ENCODE measurements at regions not wholly inside any gene's neighbourhood (a gene's known extent, or its start where the extent isn't known, plus 50 kb on each side); places are given as distances from the start of the nearest gene placed in this dataset.

DNA sequence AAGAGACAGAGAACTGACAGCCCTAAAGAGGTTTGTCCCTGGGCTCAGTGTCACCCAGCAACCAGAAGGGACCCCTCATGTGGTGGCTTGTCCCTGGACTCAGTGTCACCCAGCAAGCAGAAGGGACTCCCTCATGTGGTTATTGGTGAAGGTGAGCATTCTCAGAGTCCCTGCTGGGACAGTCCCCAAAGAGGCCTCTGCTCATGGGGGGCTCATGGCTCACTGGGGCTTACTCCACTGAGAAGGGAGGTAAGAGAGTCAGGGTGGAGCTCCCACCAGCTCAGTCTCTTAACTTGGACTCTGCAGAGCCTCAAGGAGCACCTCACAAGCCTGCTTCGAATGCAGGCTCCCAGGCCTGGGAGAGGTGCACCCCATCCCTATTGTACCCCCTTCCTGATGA is 145.2 kb upstream of the COPS8 start:
- no peak for DNase-seq

DNA sequence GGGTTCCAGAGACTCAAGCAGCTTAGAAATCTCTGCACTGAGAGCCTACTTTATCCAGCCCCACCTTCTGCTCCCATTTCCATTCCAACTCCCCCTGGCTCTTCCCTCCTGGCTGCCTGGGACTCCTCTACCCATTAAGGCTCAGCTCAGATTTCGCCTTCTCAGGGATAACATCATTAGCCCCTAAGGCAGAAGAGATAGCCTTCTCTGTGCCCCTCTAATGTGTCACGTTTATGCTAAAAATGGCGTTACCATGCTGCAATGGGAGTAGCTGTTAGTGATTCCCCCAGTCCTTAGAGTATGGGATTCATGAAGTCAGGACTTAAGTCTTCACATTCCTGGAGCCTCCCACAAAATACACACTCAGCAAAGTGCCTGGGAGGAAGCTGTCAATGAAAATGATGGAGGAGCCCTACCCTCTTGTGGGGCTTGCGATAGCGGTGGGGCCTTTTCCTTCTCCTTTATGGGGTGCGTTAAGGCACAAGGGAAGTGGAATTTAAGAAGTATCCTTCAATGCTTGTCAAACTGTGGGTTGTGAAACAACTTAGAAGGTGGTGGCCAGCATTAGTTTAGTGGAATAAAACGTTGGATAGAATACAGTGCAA is 144.7 kb upstream of the COPS8 start:
- peak; percentile 13 for DNase-seq

DNA sequence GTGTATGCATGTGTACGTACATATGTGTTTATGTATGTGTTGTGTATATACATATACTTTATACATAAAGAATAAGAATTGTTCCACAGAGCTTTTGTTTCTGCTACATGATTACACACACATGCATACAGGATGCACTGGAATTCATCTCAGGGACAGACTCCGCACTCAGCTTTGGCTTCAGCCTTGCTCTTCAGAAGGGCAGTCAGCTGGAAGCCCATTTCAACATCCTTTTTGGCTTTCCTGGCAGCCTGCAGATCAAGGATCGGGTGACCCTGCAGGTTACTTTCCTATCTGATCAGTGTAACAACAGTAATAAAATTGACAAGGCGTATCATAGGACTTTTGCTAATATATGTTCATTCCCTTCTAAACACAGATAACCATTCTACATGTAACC is 144.1 kb upstream of the COPS8 start:
- no peak for DNase-seq

DNA sequence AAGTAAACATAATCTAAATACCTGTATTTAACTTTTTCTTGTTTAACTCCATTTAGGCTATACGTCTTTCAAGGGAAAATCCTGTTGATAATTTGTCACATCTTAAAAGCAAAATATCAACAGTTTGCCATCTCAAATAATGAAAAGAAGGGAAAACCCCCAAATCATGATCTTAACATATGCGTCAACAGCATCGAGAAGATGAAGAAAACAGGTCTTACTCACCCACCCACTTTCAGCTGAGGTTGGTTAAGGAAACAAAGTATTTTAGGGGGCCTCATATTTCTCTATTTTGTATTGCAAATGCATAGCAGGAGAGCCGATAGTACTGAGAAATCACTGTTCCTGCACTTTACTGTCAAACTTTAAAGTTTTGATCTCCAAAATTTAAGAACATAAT is 143.1 kb upstream of the COPS8 start:
- no peak for DNase-seq

DNA sequence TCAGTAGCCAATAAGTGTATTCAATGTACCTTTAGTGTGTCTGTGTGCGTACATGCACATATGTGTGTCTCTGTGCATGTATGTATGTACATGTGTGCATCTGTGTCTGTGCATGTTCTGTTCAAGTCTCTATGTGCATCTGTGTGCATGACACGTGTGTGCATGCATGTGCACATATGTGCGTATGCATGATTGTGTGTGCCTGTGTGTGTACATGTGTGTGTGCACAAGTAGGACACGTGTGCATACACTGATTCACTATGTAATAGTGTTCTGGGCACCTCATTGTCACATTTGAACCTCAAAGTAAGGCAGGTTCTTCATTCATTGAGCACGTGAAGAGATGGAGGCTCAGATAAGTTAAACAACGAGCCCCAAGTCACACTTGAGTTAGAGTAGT is 142.6 kb upstream of the COPS8 start:
- no peak for DNase-seq

DNA sequence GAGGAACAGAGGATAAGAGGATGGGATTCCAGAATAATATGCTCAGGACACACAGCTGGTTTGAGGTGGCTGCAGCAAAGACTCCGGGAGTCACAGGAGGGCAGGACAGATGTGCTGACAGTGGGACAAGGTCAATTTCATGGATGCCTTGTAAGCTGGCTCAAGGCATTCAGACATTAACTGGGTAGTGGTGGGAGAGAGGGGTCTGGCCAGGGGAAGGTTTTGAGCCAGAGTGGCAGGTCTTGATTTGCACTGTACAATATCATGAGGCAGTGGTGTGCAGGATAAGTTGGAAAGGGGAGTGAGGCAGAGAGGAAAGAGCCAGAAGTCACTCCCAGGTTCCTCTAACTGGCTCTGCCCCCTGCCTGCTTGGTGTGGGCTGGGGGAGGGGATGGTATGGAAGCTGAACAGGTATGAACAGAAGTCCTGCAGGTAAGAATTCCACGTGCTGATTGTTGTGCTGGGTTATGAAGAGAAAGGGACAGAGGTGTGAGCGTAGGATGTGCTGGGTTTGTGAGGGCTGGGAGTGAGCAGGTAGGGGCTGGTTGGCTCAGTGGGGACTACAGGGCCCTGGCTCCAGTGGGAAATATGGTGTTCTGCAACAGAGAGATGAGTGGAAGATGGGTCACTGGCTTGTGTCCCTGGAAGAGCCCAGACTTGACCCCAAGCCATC is 141.7 kb upstream of the COPS8 start:
- no peak for DNase-seq

DNA sequence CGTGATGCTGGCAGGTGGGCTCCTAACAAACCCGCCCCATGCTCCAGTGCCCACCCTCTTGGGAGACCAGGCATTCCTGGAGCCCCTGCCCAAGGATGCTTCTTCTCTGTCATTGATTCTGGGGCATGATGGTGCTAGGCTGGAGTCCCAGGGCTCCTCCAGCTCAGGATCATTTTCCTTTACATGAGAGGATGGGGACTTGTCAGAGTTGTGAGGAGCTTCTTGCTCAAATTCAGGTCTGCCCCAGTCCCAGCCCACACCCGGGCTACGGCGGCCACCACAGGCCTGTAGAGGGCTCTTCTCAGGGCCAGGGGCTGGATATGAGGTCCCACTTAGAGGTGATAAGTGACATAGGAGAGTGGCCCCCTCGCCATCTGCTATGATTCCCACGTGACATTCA is 141.1 kb upstream of the COPS8 start:
- DNase-seq = no peak

DNA sequence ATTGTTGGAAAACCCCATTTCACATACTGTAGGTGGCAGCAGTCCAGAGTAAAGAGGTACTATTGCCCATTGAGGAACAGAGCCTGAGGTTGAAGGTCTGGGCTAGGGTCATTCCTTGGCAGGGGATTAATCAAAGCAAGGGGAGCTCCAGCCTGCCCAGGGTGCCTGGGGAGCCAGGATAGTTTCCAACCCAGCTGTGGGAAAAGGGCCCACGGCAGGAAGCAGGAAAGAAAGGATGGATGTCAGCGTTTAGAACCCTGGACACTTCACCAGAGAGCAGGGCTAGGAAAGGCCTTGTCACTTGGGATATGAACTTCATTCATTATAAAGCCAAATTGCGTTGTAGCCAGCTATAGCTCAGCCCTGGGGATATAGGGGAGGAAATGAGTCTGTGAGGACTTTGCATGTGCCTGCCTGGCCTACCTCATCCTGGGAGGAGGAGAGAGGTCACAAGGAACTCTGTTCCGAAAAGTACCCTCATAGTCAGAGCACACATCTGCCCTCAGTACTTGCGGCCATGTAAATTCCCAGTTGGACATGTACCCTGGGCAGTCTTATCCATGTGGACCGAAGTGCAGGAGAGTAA is 140.2 kb upstream of the COPS8 start:
- DNase-seq = no peak

DNA sequence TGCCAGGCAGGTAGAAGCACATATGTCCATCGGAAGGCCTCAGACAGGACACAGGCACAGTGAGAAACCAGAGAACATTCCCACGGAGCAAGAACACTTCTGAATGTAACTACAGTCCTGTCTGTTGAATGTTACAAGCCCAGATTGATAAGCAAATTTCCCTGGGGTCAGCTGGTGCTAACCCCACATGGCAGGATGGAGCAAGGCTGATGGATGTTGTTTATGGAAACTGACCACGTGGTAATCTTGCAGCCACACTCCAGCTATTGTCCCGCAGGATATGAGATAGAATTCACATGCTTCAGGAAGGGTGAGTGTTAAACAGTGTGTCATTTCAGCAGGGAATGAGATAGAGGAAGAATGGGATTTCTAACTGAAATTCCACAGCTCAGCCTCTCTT is 138.8 kb upstream of the COPS8 start:
- no peak for DNase-seq

DNA sequence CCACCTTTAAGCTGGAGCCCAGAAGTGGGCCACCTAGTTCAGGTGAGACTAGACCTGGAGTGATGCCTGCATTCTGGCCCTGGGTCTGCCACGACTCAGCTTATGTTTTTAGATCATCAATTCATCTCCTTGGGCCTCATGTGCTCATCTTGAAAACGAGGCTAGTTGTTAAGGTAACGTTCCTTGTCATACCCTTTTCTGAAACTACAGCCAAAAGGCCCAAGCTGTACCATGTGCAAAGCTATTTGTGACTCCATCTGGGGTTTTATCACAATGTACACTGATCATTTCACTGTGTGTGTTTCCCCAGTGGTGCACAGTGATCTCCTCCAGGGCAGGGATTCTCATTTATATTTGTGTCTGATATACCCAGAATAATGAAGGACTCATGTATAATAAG is 138.4 kb upstream of the COPS8 start:
- DNase-seq = no peak

DNA sequence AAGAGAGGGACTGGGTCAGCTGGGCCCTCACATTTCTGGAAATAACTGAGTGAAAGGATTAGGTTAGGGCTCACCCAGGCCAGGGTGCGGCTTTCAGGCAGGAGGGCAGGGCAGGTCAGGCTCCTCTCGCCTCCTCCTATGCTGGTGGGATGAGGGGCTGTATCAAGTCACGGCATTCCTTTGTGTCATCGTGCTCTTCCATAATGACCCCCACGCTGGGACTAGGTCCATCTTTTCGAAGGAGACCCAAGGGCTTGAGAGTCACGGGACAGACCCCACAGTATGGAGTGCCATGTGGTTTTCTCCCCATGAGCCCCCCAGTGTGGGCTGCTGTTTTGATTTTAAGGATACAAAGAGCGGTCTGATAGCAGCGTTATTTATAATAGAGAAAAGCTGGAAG is 137.8 kb upstream of the COPS8 start:
- no peak for DNase-seq

DNA sequence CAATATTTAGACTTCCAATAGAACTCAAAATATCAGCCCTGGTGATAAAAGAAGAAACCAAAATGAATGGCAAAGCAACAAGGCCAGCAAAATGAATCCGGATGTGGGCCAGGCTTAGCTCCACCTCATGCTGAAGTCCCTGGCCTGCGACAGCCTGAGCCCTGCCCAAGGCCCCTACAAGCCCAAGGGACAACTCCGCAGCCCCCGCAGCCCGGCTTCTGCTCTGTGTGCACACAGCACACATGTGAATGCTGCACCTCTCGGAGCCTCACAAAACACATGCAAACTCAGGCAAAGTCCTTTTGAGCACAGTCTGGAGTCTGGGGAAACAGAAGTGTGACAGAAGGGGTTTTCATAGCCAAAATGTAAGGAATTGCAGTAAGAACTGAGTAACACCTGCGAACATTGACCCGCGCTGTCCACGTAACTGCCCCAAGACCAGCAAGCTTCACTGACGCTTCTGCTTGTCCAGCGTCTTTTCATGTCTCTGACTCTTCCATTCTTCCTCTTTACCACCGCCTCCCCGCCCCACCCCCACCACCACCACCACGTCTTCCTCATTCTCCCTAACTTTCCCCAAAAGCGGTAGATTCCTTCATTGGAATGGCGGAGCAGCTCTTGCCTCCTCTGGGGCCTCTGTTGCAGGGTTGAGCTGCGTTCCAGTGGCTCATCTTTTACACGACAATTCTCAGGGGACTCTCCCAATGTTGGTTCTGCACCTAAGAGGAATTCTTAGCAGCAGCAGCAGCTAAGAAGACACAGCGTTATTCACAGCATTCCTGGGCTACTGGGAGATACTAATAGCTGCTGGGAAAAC is 136.4 kb upstream of the COPS8 start:
- DNase-seq = no peak

DNA sequence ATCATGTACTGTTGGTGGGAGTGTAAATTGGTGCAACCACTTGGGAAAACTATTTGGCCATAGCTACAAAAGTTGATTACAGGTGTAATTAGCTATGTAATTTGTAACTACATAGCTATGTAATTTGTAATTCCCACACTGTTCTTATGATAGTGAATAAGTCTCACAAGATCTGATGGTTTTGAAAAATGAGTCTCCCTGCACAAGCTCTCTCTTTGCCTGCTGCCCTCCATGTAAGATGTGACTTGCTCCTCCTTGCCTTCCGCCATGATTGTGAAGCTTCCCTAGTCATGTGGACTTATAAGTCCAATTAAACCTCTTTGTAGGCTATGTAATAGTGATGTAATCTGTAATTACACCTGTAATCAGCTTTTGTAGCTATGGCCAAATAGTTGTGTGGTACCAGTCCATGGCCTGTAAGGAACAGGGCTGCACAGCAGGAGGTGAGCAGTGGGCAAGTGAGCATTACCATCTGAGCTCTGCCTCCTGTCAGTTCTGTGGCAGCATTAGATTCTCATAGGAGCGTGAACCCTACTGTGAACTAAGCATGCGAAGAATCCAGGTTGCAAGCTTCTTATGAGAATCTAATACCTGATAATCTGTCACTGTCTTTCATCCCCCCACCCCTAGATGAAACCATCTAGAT is 133.7 kb upstream of the COPS8 start:
- DNase-seq = no peak

DNA sequence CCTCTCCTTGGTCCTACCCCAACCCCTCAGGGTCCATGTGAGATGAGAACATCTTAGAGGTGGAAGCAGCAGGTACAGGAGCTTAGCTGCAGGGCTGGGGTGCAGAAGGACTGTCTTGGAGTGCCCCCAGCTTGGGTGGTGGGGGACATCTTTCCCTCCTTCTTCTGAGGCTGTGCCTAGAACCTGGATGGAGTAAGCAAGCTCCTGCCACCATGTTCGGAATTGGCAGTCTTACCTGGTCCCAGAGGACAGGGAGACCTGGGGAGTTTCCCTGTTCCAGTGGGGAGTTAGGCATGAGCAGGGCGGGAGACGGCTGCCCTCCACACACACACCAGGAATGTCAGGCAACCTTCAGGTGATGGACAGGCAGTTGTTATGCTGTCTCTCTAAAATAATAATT is 131.0 kb upstream of the COPS8 start:
- DNase-seq = no peak

DNA sequence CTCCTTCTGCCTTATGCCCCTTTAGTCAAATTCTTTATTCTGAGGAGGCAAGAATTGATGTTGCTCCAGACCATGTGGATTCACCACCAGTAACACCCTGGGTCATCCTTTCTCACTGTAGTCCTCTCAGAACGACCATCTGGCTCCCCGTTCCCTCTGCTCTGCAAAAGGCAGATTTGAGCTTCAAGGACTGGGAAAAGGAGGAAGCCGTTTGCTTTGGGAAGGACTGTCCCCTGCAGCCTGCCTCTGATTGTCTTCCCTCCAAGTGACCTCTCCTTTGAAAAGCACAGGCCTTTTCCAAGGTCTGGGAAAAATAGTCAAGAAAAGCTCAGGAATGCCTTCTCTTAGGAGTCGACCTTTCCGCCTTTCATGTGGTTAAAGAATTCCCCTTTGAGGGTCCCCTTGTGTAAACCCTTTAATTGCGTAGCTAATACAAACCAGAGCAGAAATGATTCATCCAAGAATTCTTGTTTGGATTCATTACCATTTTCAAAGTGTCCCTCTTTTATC is 130.1 kb upstream of the COPS8 start:
- no peak for DNase-seq

DNA sequence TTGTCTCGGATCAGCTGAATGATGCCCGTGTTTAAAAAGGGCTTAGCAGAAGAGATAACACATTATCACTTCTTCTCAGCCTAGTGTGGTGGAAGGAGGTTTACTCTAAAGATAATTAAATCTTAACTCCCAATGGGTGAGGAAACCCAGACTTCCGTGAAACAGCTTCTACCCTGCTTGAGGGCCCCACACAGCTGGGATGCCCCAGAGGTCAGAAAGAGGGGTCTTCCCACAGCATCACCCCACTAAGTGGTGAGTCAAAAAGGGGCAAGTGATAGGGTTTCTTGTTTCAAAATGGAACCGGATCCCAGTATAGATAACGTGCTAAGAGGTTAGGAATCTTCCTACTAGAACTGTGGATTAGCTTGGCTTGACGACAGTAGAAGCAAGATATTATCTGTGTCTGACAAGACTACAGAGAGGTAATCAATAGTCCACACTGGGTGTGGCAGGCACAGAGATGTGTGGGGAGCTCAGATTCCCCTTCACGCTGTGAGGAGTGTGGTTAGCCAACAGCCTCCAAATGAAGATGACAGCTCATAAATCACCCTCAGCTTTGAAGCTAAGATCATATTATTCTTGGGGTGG is 129.6 kb upstream of the COPS8 start:
- DNase-seq = no peak

DNA sequence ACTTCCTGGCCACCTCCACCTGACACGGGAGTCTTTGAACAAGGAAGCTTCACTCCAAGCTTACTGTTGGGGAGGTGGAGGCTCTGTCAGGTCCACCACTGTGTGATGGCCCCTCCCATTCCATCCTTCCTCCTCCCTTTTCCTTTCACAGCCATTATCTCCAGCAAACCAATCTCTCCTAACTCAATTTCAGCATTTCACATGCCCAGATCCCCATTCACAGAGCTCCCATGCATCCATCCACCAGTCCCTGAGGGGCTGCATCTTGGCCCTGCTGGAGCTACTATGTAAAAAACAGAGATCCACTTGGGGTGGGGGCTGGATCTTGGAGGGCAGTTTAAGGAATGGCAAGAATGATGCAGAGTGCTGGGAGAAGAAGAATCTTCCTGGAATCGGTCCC is 129.0 kb upstream of the COPS8 start:
- DNase-seq = no peak

DNA sequence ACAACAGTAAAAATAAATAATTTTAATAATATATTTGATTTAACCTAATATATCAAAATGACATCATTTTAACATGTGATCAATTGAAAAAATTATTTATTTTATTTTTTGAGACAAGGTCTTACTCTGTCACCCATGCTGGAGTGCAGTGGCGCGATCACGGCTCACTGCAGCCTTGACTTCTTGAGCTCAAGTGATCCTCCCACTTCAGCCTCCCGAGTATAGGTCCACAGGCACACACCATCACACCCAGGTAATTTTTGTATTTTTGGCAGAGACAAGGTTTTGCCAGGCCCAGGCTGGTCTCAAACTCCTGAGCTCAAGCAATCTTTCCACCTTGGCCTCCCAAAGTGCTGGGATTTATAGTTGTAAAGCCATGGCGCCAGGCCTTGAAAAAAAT is 126.7 kb upstream of the COPS8 start:
- no peak for DNase-seq

DNA sequence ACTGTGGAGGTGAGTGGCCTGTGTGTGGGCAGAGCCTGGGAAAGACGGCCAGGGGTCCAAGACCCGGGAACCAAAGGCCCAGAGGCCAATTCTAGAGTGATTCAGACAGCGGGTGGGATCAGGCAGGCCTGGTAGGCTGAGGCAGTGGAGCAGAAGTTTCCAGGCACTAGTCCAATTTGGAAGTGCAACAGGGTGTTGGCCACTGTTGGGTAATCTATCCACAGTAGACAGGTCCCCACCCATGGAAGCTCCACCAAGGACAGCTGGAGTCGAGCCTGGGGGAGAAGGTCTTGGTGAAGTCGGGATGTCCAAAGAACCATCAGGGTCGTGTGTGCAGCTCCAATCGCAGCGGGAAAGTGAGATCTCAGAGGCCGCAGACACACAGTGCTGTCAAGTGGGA is 125.8 kb upstream of the COPS8 start:
- DNase-seq = no peak

DNA sequence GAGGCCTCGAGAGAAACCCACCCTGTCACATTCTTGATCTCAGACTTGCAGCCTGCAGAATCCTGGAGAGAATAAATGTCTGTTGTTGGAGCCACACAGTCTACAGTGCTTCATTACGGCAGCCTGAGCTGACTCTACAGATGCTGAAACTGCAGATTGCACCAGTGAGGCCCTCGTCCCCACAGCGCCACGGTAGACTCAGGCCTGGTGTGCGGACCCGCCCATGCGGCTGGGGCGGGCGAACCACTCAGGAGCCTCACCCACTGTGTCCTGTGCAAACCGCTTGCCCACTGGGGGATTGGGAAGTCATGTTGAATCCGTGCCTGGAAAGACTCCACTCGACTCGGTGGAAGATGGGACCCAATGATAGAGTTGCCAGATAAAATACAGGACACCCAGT is 125.2 kb upstream of the COPS8 start:
- no peak for DNase-seq

DNA sequence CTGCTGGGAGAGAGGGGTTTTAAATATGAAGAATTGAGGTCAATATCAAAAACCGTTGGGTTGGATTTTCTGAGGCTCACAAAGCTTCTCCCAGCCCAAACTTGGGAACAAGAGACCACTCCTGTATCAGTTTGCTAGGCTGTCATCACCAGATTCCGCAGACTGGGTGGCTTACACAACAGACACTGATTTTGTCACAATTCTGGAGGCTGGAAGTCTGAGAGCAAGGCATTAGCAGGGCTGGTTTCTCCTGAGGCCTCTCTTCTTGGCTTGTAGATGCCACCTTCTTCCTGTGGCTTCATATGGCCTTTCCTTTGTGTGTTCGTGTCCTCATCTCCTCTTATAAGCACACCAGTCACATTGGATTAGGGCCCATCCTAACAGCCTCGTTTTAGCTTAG is 122.9 kb upstream of the COPS8 start:
- no peak for DNase-seq

DNA sequence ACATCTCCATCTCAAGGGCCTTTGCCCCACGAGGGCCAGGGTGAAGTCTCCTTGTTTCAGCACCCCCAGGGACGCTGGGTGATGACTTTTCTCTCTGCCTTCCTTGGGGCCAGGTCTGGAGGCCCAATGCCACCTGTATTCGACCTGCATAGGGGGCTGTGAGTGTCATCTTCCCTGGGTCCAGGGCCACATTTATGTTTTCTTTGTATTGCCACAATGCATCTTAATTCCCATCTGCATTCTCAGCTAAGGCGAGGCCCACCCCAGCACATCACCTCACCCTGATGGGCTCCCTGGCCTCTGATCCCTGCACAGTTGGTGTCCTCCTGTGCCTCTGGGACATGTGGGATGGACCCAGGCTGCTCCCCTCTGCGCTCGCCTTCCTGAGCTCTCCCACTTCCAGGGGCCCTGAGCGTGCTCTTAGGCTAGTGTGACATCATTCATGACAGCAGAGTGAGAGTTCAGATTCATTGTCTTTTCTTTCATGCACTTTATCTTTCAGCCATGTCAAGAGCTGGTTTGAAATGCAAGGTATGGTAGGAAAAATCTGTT is 122.0 kb upstream of the COPS8 start:
- no peak for DNase-seq

DNA sequence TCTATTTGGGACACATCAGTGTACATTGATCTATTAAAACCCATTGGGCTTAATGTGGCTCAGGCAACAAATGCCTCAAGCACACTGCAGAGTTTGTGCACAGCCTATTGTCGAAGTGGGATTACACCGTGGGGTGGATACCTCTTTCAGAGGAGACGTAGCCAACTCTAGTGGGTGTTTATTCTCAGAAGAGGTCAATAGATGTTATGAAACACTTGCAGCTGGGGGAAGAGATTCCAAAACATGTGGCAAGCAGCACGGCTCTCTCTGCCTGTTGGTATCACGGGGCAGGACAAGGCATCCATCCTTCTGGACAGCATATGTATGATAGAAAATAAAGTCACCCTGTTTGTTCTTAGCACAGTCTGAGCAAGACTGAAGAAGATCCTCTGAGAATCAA is 121.4 kb upstream of the COPS8 start:
- DNase-seq = no peak
